HepG2 (cell line): ENCODE measurements at regions not wholly inside any gene's neighbourhood (a gene's known extent, or its start where the extent isn't known, plus 50 kb on each side); places are given as distances from the start of the nearest gene placed in this dataset.

ENCODE experiments used
- ATAC-seq: fragments of 200-7000 bp; cut with Tn5 transposase; 3 replicates; pipeline ENCODE4 v1.9.1; 2020; ENCODE audit warnings: mild to moderate bottlenecking, moderate library complexity
- BruUV-seq: library from RNA; stranded (reverse); fragments of 400-500 nt; replicated peaks from 2 replicates; lab custom pipeline; 2021; lab: Mats Ljungman, UMichigan
- CTCF ChIA-PET: fragments of 300-600 bp; formaldehyde crosslinking; extraction: SDS; loops from one replicate; lab custom pipeline; 2021; ENCODE audit warnings: low total read pairs, inconsistent platforms, low intra/inter-chr PET ratio; lab: Yijun Ruan, JAX
- POLR2A ChIA-PET: fragments of 350-600 bp; sonication (Branson Sonifier 250); formaldehyde crosslinking; loops from one replicate; lab custom pipeline; 2020; ENCODE audit warnings: antibody characterized with exemption, inconsistent platforms; lab: Yijun Ruan, JAX
- DNase-seq: peaks from one replicate; pipeline ENCODE4 v3.0.0-alpha.2; 2015; ENCODE audit warnings: low spot score
- FAIRE-seq: peaks from 3 replicates; lab custom pipeline; 2011; peaks lifted over from hg19 to GRCh38; lab: Jason Lieb, UNC
- H2AFZ ChIP-seq: one replicate; pipeline ENCODE4 v1.6.1; 2011; ENCODE audit warnings: low read length, inconsistent platforms
- H3K27ac ChIP-seq: fragments of 300-600 bp; 3 replicates; pipeline ENCODE4 v1.8.0; 2011; ENCODE audit warnings: mixed run types, mild to moderate bottlenecking, mixed read lengths, low read length, inconsistent platforms; ENCODE audit not compliant: insufficient read depth; ENCODE audit errors: extremely low read length
- H3K27me3 ChIP-seq, 2 experiments: fragments of 200-600 bp in 1 of 2; 2 replicates in 1 of 2; 3 replicates in 1 of 2; pipeline versions ENCODE4 v1.6.0 to v1.8.0; 2011; ENCODE audit warnings: low read length in 2 of 2, mild to moderate bottlenecking in 2 of 2, moderate library complexity in 2 of 2, inconsistent platforms in 1 of 2; ENCODE audit not compliant: insufficient read depth in 2 of 2, control insufficient read depth in 1 of 2
- H3K36me3 ChIP-seq, 2 experiments: fragments of 200-600 bp in 1 of 2; replicated peaks in 1 of 2; 2 replicates in 1 of 2; 3 replicates in 1 of 2; pipeline versions ENCODE4 v1.5.1 to v1.8.0; 2011; ENCODE audit warnings: low read length in 2 of 2, inconsistent platforms in 1 of 2; ENCODE audit not compliant: insufficient read depth in 2 of 2, control insufficient read depth in 1 of 2
- H3K4me1 ChIP-seq: 2 replicates; pipeline ENCODE4 v1.5.1; 2012; ENCODE audit warnings: low read length, inconsistent platforms; ENCODE audit not compliant: insufficient read depth
- H3K4me2 ChIP-seq: 2 replicates; pipeline ENCODE4 v1.6.0; 2011; ENCODE audit warnings: low read depth, low read length, inconsistent platforms
- H3K4me3 ChIP-seq, 3 experiments: fragments of 200-600 bp in 1 of 3; sonication (generic), shearing (Covaris generic) in 1 of 3; replicated peaks in 1 of 3; 2 replicates each; pipeline ENCODE4 v1.5.1; 2011 to 2016; ENCODE audit warnings: low read length in 3 of 3, inconsistent platforms in 2 of 3, low read depth in 2 of 3, mild to moderate bottlenecking in 2 of 3, control low read depth in 1 of 3, mixed read lengths in 1 of 3; ENCODE audit not compliant: insufficient read depth in 1 of 3
- H3K79me2 ChIP-seq: one replicate; pipeline ENCODE4 v1.6.1; 2011; ENCODE audit warnings: low read length, inconsistent platforms; ENCODE audit not compliant: insufficient read depth
- H3K9ac ChIP-seq: 2 replicates; pipeline ENCODE4 v1.6.0; 2011; ENCODE audit warnings: mild to moderate bottlenecking, low read depth, low read length, inconsistent platforms; ENCODE audit not compliant: insufficient read depth
- H3K9me3 ChIP-seq: 2 replicates; pipeline ENCODE4 v1.5.1; 2012; ENCODE audit warnings: mild to moderate bottlenecking, low read length
- H4K20me1 ChIP-seq: 2 replicates; pipeline ENCODE4 v1.6.0; 2011; ENCODE audit warnings: inconsistent platforms, mild to moderate bottlenecking, low read length, moderate library complexity; ENCODE audit not compliant: insufficient read depth
- CENPX ChIP-seq: sonication (generic); formaldehyde crosslinking; IDR thresholded peaks from 2 replicates; pipeline ENCODE4 v1.9.0; 2021; ENCODE audit warnings: mild to moderate bottlenecking, missing genetic modification reagents, moderate library complexity
- GMEB2 ChIP-seq: IDR thresholded peaks from 2 replicates; pipeline ENCODE4 v1.6.1; 2016; ENCODE audit warnings: missing biosample characterization, missing genetic modification reagents, low read depth
- HDAC2 ChIP-seq: sonication (generic); formaldehyde crosslinking; IDR thresholded peaks from 2 replicates; pipeline ENCODE4 v1.4.0; 2020; ENCODE audit warnings: missing genetic modification reagents
- KDM3A ChIP-seq: IDR thresholded peaks from 2 replicates; pipeline ENCODE4 v1.6.1; 2018; ENCODE audit warnings: low read depth, missing compliant biosample characterization
- MYPOP ChIP-seq: sonication (generic); formaldehyde crosslinking; IDR thresholded peaks from 2 replicates; pipeline ENCODE4 v1.8.1; 2023; ENCODE audit warnings: mild to moderate bottlenecking, moderate library complexity, missing genetic modification reagents
- NCOA2 ChIP-seq: sonication (generic); formaldehyde crosslinking; IDR thresholded peaks from 2 replicates; pipeline ENCODE4 v1.8.0; 2022; ENCODE audit warnings: inconsistent platforms
- ONECUT2 ChIP-seq: sonication (generic); formaldehyde crosslinking; IDR thresholded peaks from 2 replicates; pipeline ENCODE4 v1.4.0; 2020; ENCODE audit warnings: missing genetic modification reagents
- PBX2 ChIP-seq: IDR thresholded peaks from 2 replicates; pipeline ENCODE4 v1.6.1; 2016; ENCODE audit warnings: control low read depth
- U2AF1 ChIP-seq: fragments of 200-400 bp; formaldehyde crosslinking; optimal IDR thresholded peaks from 2 replicates; pipeline ENCODE3; 2017; ENCODE audit warnings: mild to moderate bottlenecking, low read depth, low read length
- U2AF2 ChIP-seq: fragments of 200-400 bp; formaldehyde crosslinking; IDR thresholded peaks from 2 replicates; pipeline ENCODE4 v1.6.1; 2017; ENCODE audit warnings: low read depth, mild to moderate bottlenecking, low read length
- ZBTB49 ChIP-seq: sonication (generic); formaldehyde crosslinking; IDR thresholded peaks from 2 replicates; pipeline ENCODE4 v1.4.0; 2020; ENCODE audit warnings: missing genetic modification reagents, borderline replicate concordance
- ZNF136 ChIP-seq: sonication (generic); formaldehyde crosslinking; IDR thresholded peaks from 2 replicates; pipeline ENCODE4 v1.8.1; 2022; ENCODE audit warnings: low read depth, mild to moderate bottlenecking, moderate library complexity, missing genetic modification reagents
- ZNF710 ChIP-seq: sonication (generic); formaldehyde crosslinking; IDR thresholded peaks from 2 replicates; pipeline ENCODE4 v1.5.0; 2020; ENCODE audit warnings: mild to moderate bottlenecking, missing genetic modification reagents, borderline replicate concordance
- ZSCAN21 ChIP-seq: sonication (generic); formaldehyde crosslinking; IDR thresholded peaks from 2 replicates; pipeline ENCODE4 v1.8.0; 2022; ENCODE audit warnings: mild to moderate bottlenecking, missing genetic modification reagents, moderate library complexity, borderline replicate concordance
- WGBS: methylation state at CpG from one replicate; pipeline ENCODE4 v1.1.6; 2017; ENCODE audit warnings: low lambda C conversion rate; 5-methylcytosine and 5-hydroxymethylcytosine counted together
- in situ Hi-C: cut with HindIII; loops from 2 replicates; pipeline ENCODE4 v1.10.0; 2017; ENCODE audit warnings: low pct_unique_long_range_greater_than_20kb; ENCODE audit not compliant: extremely low pct_ligation_motif_present
- intact Hi-C: fragments of 100-400 bp; cut with micrococcal nuclease; formaldehyde crosslinking; loops from one replicate; pipeline ENCODE4 v1.10.0; 2022; ENCODE audit not compliant: unreplicated experiment

- TF ChIP-seq U2AF2, result no peak
Measured at GRCh38 chr9:16143310-16143709, 590.5 kb downstream of the CCDC171 start (continued).

GRCh38 chr9:16143947-16144890 is 591.4 kb downstream of the CCDC171 start:
- Histone ChIP-seq H3K27me3 (peaks cover 0 to 7% of the 10 kb centered on the region in 2 experiments; a peak in 2 of 5 replicates), H3K4me2 (no peak overlapping the region), H3K4me1 (no peaks in the 10 kb centered on the region), H3K27ac (no peak overlapping the region), H3K36me3 (no peaks in the 10 kb centered on the region), H2AFZ (no peak overlapping the region), H4K20me1 (no peaks in the 10 kb centered on the region), H3K4me3 (no peak overlapping the region), H3K9ac (no peak overlapping the region), H3K9me3 (no peaks in the 10 kb centered on the region), H3K79me2 (no peaks in the 10 kb centered on the region)
- WGBS, result 41% methylated on average over 12 of the region's 13 CpGs
- ChIA-PET POLR2A (no interaction called here), CTCF (no interaction called here)
- in situ Hi-C loops (loop anchor here (25.0 kb wide), 1 partner anchor 257 kb away; no protein-coding TSS in a partner anchor), intact Hi-C loops (no loop called here)
- no peak for FAIRE-seq
- BruUV-seq, result no TSS peak
- no peak for ATAC-seq
- DNase-seq, result no peak
- no peak for TF ChIP-seq U2AF1
- TF ChIP-seq ONECUT2 (CRISPR knock-in tag), result no peak
- TF ChIP-seq PBX2, result no peak
- no peak for TF ChIP-seq HDAC2
- TF ChIP-seq MYPOP (CRISPR knock-in tag), result no peak
- no peak for TF ChIP-seq GMEB2 (CRISPR knock-in tag)
- no peak for TF ChIP-seq ZNF136 (CRISPR knock-in tag)
- no peak for TF ChIP-seq CENPX
- no peak for TF ChIP-seq KDM3A (CRISPR knock-in tag)
- TF ChIP-seq ZSCAN21, result no peak
- TF ChIP-seq ZNF710 (CRISPR knock-in tag), result no peak
- no peak for TF ChIP-seq ZBTB49
- TF ChIP-seq NCOA2 (CRISPR knock-in tag), result no peak
